GM19035 (cell line): ENCODE measurements at regions not wholly inside any gene's neighbourhood (a gene's known extent, or its start where the extent isn't known, plus 50 kb on each side); places are given as distances from the start of the nearest gene placed in this dataset.

Source experiments
- ATAC-seq: cut with Tn5 transposase; IDR thresholded peaks from one replicate; pipeline ENCODE4 v1.9.1; 2021; ENCODE audit not compliant: unreplicated experiment

GRCh38 chr22:48948575-48949170 is 879.0 kb downstream of the BRD1 start:
- ATAC-seq = no peak

GRCh38 chr22:48947636-48948035 is 880.0 kb downstream of the BRD1 start:
- no peak for ATAC-seq

- ATAC-seq = no peak
These were observed 881.8 kb downstream of the BRD1 start for GRCh38 chr22:48945621-48946458.

- no peak for ATAC-seq
These were observed 882.7 kb downstream of the BRD1 start for GRCh38 chr22:48944751-48945620.

GRCh38 chr22:48944433-48944750 is 883.3 kb downstream of the BRD1 start:
- ATAC-seq = no peak

GRCh38 chr22:48943567-48944432 is 883.9 kb downstream of the BRD1 start:
- ATAC-seq = no peak

- no peak for ATAC-seq
These were observed 884.7 kb downstream of the BRD1 start for GRCh38 chr22:48942698-48943566.

GRCh38 chr22:48941903-48942575 is 885.6 kb downstream of the BRD1 start:
- ATAC-seq = no peak

GRCh38 chr22:48941033-48941902 is 886.4 kb downstream of the BRD1 start:
- ATAC-seq = no peak

- ATAC-seq = no peak
These were observed 887.2 kb downstream of the BRD1 start for GRCh38 chr22:48940266-48941032.

GRCh38 chr22:48939441-48940265 is 888.0 kb downstream of the BRD1 start:
- no peak for ATAC-seq

GRCh38 chr22:48938741-48939140 is 888.9 kb downstream of the BRD1 start:
- ATAC-seq = no peak

GRCh38 chr22:48937032-48937639 is 890.5 kb downstream of the BRD1 start:
- no peak for ATAC-seq

- no peak for ATAC-seq
These were observed 891.3 kb downstream of the BRD1 start for GRCh38 chr22:48936391-48936790.

GRCh38 chr22:48934446-48934845 is 893.2 kb downstream of the BRD1 start:
- ATAC-seq = no peak

- ATAC-seq = no peak
These were observed 896.2 kb downstream of the BRD1 start for GRCh38 chr22:48931452-48931851.
